Loucy (cell line): ENCODE measurements at regions not wholly inside any gene's neighbourhood (a gene's known extent, or its start where the extent isn't known, plus 50 kb on each side); places are given as distances from the start of the nearest gene placed in this dataset.
"Not testable (repeated sequence)": the region's sequence is repeated elsewhere in the genome, so short reads cannot be mapped to it uniquely, and the experiment has no call there.

ENCODE experiments used
- H2AFZ ChIP-seq: fragments of 200-600 bp; sonication (generic); 2 replicates; pipeline ENCODE4 v1.6.0; 2016; ENCODE audit warnings: antibody characterized with exemption, mild to moderate bottlenecking, low read length, moderate library complexity
- H3F3A ChIP-seq: fragments of 200-600 bp; 2 replicates; pipeline ENCODE4 v1.6.0; 2016; ENCODE audit warnings: antibody characterized with exemption, low read depth, mild to moderate bottlenecking
- H3K27me3 ChIP-seq: fragments of 200-600 bp; sonication (generic); 2 replicates; pipeline ENCODE4 v1.6.1; 2014; ENCODE audit warnings: low read length, mild to moderate bottlenecking; ENCODE audit not compliant: insufficient read depth, poor library complexity, severe bottlenecking
- H3K36me3 ChIP-seq: fragments of 200-600 bp; sonication (generic); 2 replicates; pipeline ENCODE4 v1.6.1; 2016; ENCODE audit warnings: low read length; ENCODE audit not compliant: insufficient read depth
- H3K4me1 ChIP-seq: fragments of 200-600 bp; sonication (generic); 2 replicates; pipeline ENCODE4 v1.5.1; 2014; ENCODE audit warnings: low read length, mild to moderate bottlenecking; ENCODE audit not compliant: insufficient read depth, poor library complexity, severe bottlenecking
- H3K4me2 ChIP-seq: fragments of 200-600 bp; sonication (generic); 2 replicates; pipeline ENCODE4 v1.6.0; 2014; ENCODE audit warnings: antibody characterized with exemption, low read length, low read depth, mild to moderate bottlenecking; ENCODE audit not compliant: poor library complexity, severe bottlenecking
- H3K4me3 ChIP-seq: fragments of 200-600 bp; sonication (generic); 2 replicates; pipeline ENCODE4 v1.5.1; 2014; ENCODE audit warnings: low read length, mild to moderate bottlenecking, mixed read lengths; ENCODE audit not compliant: poor library complexity, severe bottlenecking
- H3K79me2 ChIP-seq: fragments of 200-600 bp; sonication (generic); 2 replicates; pipeline ENCODE4 v1.6.1; 2014; ENCODE audit warnings: low read length; ENCODE audit not compliant: insufficient read depth
- H3K9ac ChIP-seq: fragments of 200-600 bp; sonication (generic); 2 replicates; pipeline ENCODE4 v1.6.0; 2014; ENCODE audit warnings: mild to moderate bottlenecking, low read depth, low read length, moderate library complexity; ENCODE audit not compliant: poor library complexity, severe bottlenecking
- H3K9me2 ChIP-seq: fragments of 200-600 bp; sonication (generic); replicated peaks from 2 replicates; pipeline ENCODE4 v1.6.1; 2016; ENCODE audit warnings: low read depth, low read length, mixed read lengths
- H3K9me3 ChIP-seq: fragments of 200-600 bp; sonication (generic); 2 replicates; pipeline ENCODE4 v1.6.1; 2014; ENCODE audit warnings: mild to moderate bottlenecking, antibody characterized with exemption, low read length, low read depth; ENCODE audit not compliant: insufficient read depth
- H4K20me1 ChIP-seq: fragments of 200-600 bp; sonication (generic); 2 replicates; pipeline ENCODE4 v1.6.0; 2014; ENCODE audit warnings: antibody characterized with exemption, low read length, mild to moderate bottlenecking; ENCODE audit not compliant: insufficient read depth, poor library complexity, severe bottlenecking
- CTCF ChIP-seq: fragments of 200-600 bp; sonication (generic); conservative IDR thresholded peaks from 2 replicates; pipeline ENCODE4 v1.5.1; 2014; ENCODE audit warnings: mild to moderate bottlenecking, antibody characterized with exemption, low read length
- EZH2phosphoT487 ChIP-seq: fragments of 200-600 bp; IDR thresholded peaks from 2 replicates; pipeline ENCODE4 v1.6.1; 2018; ENCODE audit warnings: antibody characterized with exemption, mild to moderate bottlenecking, moderate library complexity, borderline replicate concordance

GRCh38 chr11:97009613-97010012, 619.8 kb downstream of the JRKL start:
- no peaks in the 10 kb centered on the region for H3K36me3 ChIP-seq
- H3K27me3 ChIP-seq = no peaks in the 10 kb centered on the region
- no peaks in the 10 kb centered on the region for H3K79me2 ChIP-seq
- TF ChIP-seq EZH2phosphoT487 = no peak
- no peak for TF ChIP-seq CTCF
- H3K9me3 ChIP-seq = no peaks in the 10 kb centered on the region
- no peak overlapping the region for H2AFZ ChIP-seq
- H3K4me2 ChIP-seq = no peak overlapping the region
- no peaks in the 10 kb centered on the region for H3K9me2 ChIP-seq
- no peak overlapping the region for H3K4me3 ChIP-seq
- no peaks in the 10 kb centered on the region for H3F3A ChIP-seq
- no peaks in the 10 kb centered on the region for H4K20me1 ChIP-seq
- H3K4me1 ChIP-seq = no peaks in the 10 kb centered on the region
- no peak overlapping the region for H3K9ac ChIP-seq

- H3K9ac ChIP-seq, H3K36me3 ChIP-seq, H3K79me2 ChIP-seq, H2AFZ ChIP-seq, H3K9me2 ChIP-seq, H3K4me1 ChIP-seq, H3K9me3 ChIP-seq, H3K27me3 ChIP-seq, H3F3A ChIP-seq, H3K4me3 ChIP-seq, H3K4me2 ChIP-seq, H4K20me1 ChIP-seq: not testable (repeated sequence)
Measured at GRCh38 chr11:97010997-97011396, 621.2 kb downstream of the JRKL start.

- Histone ChIP-seq H3K9me2 (no peaks in the 10 kb centered on the region), H3K9me3 (0 out of 2 replicates have a peak, but pooled peaks cover 3% of the 10 kb centered on the region), H3K4me3 (no peak overlapping the region), H2AFZ (no peak overlapping the region), H4K20me1 (no peaks in the 10 kb centered on the region), H3K27me3 (no peaks in the 10 kb centered on the region), H3F3A (no peaks in the 10 kb centered on the region), H3K4me1 (no peaks in the 10 kb centered on the region), H3K36me3 (no peaks in the 10 kb centered on the region), H3K4me2 (no peak overlapping the region), H3K9ac (no peak overlapping the region), H3K79me2 (no peaks in the 10 kb centered on the region)
- TF ChIP-seq CTCF (no peak), EZH2phosphoT487 (no peak)
Measured at GRCh38 chr11:97015327-97015726, 625.5 kb downstream of the JRKL start.

GRCh38 chr11:97019305-97019704, 629.5 kb downstream of the JRKL start:
- no peaks in the 10 kb centered on the region for H3F3A ChIP-seq
- H3K4me2 ChIP-seq = no peak overlapping the region
- no peaks in the 10 kb centered on the region for H3K79me2 ChIP-seq
- no peaks in the 10 kb centered on the region for H3K9me2 ChIP-seq
- no peak overlapping the region for H3K9ac ChIP-seq
- no peaks in the 10 kb centered on the region for H3K36me3 ChIP-seq
- H3K4me1 ChIP-seq = no peaks in the 10 kb centered on the region
- TF ChIP-seq CTCF (no peak), EZH2phosphoT487 (no peak)
- no peaks in the 10 kb centered on the region for H4K20me1 ChIP-seq
- H3K4me3 ChIP-seq = no peak overlapping the region
- H3K27me3 ChIP-seq = no peaks in the 10 kb centered on the region
- no peak overlapping the region for H2AFZ ChIP-seq
- peaks cover 3% of the 10 kb centered on the region; the same call in 1 of the 2 replicates for H3K9me3 ChIP-seq
